ENCODE measurements at regions not wholly inside any gene's neighbourhood (a gene's known extent, or its start where the extent isn't known, plus 50 kb on each side); places are given as distances from the start of the nearest gene placed in this dataset.

DNA sequence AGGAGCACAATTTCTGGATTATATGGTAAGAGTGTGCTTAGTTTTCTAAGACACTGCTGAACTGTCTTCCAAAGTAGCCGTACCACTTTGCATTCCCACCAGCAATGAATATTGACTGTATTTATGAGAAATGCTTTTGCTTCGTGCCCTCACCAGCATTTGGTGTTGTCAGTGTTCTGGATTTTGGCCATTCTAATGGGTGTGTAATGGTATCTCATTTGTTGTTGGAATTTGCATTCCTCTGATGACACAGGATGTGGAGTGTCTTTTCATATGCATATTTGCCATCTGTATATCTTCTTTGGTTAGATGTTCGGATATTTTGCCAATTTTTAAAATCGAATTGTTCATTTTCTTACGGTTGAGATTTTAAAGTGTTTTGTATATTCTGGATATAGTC, 558.5 kb upstream of the FZD8 start:
- FAIRE-seq, result no peak
- intact Hi-C loops (cut with micrococcal nuclease), result no loop called here
- no peak overlapping the region for H2AFZ ChIP-seq (ENCODE audit: low read depth, low read length)
- no peak overlapping the region for H3K4me2 ChIP-seq (ENCODE audit: insufficient read depth, low read length)
- TF ChIP-seq MYC (IDR thresholded peaks at IDR 0.05; ENCODE audit: low read depth, low read length) (no peak), JUN (IDR thresholded peaks at IDR 0.05; ENCODE audit: borderline replicate concordance, insufficient read depth, insufficient read length, low read depth) (no peak), POLR2AphosphoS5 (IDR thresholded peaks at IDR 0.05; ENCODE audit: insufficient read depth, low read depth, low read length) (no peak), GATA2 (IDR thresholded peaks at IDR 0.05; ENCODE audit: insufficient read depth, insufficient read length, low read depth, low read length) (no peak), POLR2A (IDR thresholded peaks at IDR 0.05; ENCODE audit: low read depth, low read length) (no peak), FOS (IDR thresholded peaks at IDR 0.05; ENCODE audit: borderline replicate concordance, insufficient read depth, low read length) (no peak), EZH2 (IDR thresholded peaks at IDR 0.05; ENCODE audit: borderline replicate concordance, low read depth, low read length, severe bottlenecking) (no peak)
- TF ChIP-seq, protein P1, sequence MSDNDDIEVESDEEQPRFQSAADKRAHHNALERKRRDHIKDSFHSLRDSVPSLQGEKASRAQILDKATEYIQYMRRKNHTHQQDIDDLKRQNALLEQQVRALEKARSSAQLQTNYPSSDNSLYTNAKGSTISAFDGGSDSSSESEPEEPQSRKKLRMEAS (IDR thresholded peaks at IDR 0.05; ENCODE audit: insufficient read depth, insufficient read length), result no peak
- TF ChIP-seq, protein P2, sequence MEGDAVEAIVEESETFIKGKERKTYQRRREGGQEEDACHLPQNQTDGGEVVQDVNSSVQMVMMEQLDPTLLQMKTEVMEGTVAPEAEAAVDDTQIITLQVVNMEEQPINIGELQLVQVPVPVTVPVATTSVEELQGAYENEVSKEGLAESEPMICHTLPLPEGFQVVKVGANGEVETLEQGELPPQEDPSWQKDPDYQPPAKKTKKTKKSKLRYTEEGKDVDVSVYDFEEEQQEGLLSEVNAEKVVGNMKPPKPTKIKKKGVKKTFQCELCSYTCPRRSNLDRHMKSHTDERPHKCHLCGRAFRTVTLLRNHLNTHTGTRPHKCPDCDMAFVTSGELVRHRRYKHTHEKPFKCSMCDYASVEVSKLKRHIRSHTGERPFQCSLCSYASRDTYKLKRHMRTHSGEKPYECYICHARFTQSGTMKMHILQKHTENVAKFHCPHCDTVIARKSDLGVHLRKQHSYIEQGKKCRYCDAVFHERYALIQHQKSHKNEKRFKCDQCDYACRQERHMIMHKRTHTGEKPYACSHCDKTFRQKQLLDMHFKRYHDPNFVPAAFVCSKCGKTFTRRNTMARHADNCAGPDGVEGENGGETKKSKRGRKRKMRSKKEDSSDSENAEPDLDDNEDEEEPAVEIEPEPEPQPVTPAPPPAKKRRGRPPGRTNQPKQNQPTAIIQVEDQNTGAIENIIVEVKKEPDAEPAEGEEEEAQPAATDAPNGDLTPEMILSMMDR (IDR thresholded peaks at IDR 0.05; ENCODE audit: extremely low read depth in 1 of 2, insufficient read depth in 1 of 2, low read depth in 1 of 2, low read length in 2 of 2), result no peak
- no peak overlapping the region for H3K27ac ChIP-seq (ENCODE audit: insufficient read depth, low read depth, low read length)
- no peaks in the 10 kb centered on the region for H3K9me1 ChIP-seq (replicated peaks; ENCODE audit: control insufficient read depth, extremely low read depth, insufficient read depth, low read length)
- H3K9me3 ChIP-seq (replicated peaks; ENCODE audit: control insufficient read depth, insufficient read depth, low read length), result no peaks in the 10 kb centered on the region
- no peaks in the 10 kb centered on the region for H4K20me1 ChIP-seq (replicated peaks; ENCODE audit: control insufficient read depth, extremely low read depth, insufficient read depth, low read length)
- no peak for DNase-seq (ENCODE audit: low read depth, low spot score)
- H3K9ac ChIP-seq (replicated peaks; ENCODE audit: extremely low read depth, insufficient read depth, low read length), result no peak overlapping the region
- CTCF ChIA-PET, result interaction anchor here (0.8 kb wide), 1 partner anchor 10 kb away, joined by 4 read pairs; no protein-coding TSS in a partner anchor
- no peaks in the 10 kb centered on the region for H3K4me1 ChIP-seq (ENCODE audit: control insufficient read depth, extremely low read depth, insufficient read depth, low read length)
- POLR2A ChIA-PET, result no interaction called here
- no TSS peak for BruUV-seq (replicated peaks)
- H3K79me2 ChIP-seq (ENCODE audit: control insufficient read depth, insufficient read depth, low read length), result no peaks in the 10 kb centered on the region
- dilution Hi-C loops (cut with MboI; ENCODE audit: extremely low pct_ligation_motif_present, low sequenced_read_pairs), result no loop called here
- H3K27me3 ChIP-seq (ENCODE audit: control insufficient read depth in 2 of 2, insufficient read depth in 2 of 2, low read length in 2 of 2), result no peaks in the 10 kb centered on the region
- H3K4me3 ChIP-seq (replicated peaks in 1 of 3; ENCODE audit: insufficient read depth in 1 of 3, low read depth in 1 of 3, low read length in 3 of 3), result no peak overlapping the region
- H3K36me3 ChIP-seq (ENCODE audit: control insufficient read depth in 2 of 2, extremely low read depth in 1 of 2, insufficient read depth in 2 of 2, low read length in 2 of 2), result no peaks in the 10 kb centered on the region

Data from endothelial cell of umbilical vein (primary cell).